ENCODE measurements at regions not wholly inside any gene's neighbourhood (a gene's known extent, or its start where the extent isn't known, plus 50 kb on each side); places are given as distances from the start of the nearest gene placed in this dataset.

GRCh38 chr18:11320986-11321385 is 171.6 kb upstream of the PIEZO2 start:
- no peak for TF ChIP-seq CTCF (conservative IDR thresholded peaks at IDR 0.05)
- TF ChIP-seq ZFX (IDR thresholded peaks at IDR 0.05) = no peak
